K562 (cell line): ENCODE measurements at regions not wholly inside any gene's neighbourhood (a gene's known extent, or its start where the extent isn't known, plus 50 kb on each side); places are given as distances from the start of the nearest gene placed in this dataset.

Experiments used
- ATAC-seq: fragments of 200-7000 bp; cut with Tn5 transposase; 3 replicates; pipeline ENCODE4 v1.9.1; 2020; ENCODE audit warnings: moderate library complexity
- BruUV-seq: library from RNA; stranded (reverse); fragments of 400-500 nt; replicated peaks from 2 replicates; lab custom pipeline; 2021; lab: Mats Ljungman, UMichigan
- CTCF ChIA-PET: fragments of 300-600 bp; formaldehyde crosslinking; extraction: SDS; loops from one replicate; lab custom pipeline; 2021; ENCODE audit warnings: low intra/inter-chr PET ratio; lab: Yijun Ruan, JAX
- POLR2A ChIA-PET: fragments of 300-600, 350-650 bp; sonication (Branson Sonifier 250); formaldehyde crosslinking; extraction: SDS; loops from one replicate; lab custom pipeline; 2021; ENCODE audit warnings: antibody characterized with exemption, inconsistent platforms; lab: Yijun Ruan, JAX
- DNase-seq, 4 experiments: peaks; one replicate each; pipeline versions ENCODE4 v3.0.0 to v3.0.0-alpha.2; 2011 to 2018; ENCODE audit warnings: low spot score in 3 of 4, mixed read lengths in 3 of 4; ENCODE audit errors: extremely low read depth in 1 of 4
- FAIRE-seq: peaks from 2 replicates; lab custom pipeline; 2011; peaks lifted over from hg19 to GRCh38; lab: Jason Lieb, UNC
- H2AFZ ChIP-seq: 2 replicates; pipeline ENCODE4 v1.6.0; 2011; ENCODE audit warnings: low read depth, low read length, control low read depth, inconsistent platforms
- H3K27ac ChIP-seq: fragments of 200-600 bp; 3 replicates; pipeline ENCODE4 v1.8.0; 2011; ENCODE audit warnings: low read depth, mild to moderate bottlenecking, control low read depth, inconsistent platforms, low read length, moderate library complexity, mixed read lengths; ENCODE audit errors: extremely low read depth
- H3K27me3 ChIP-seq, 2 experiments: fragments of 300-600 bp in 1 of 2; 2 replicates in 1 of 2; 3 replicates in 1 of 2; pipeline versions ENCODE4 v1.6.0 to v1.8.0; 2011; ENCODE audit warnings: inconsistent platforms in 2 of 2, low read length in 2 of 2, mild to moderate bottlenecking in 1 of 2, mixed read lengths in 1 of 2, moderate library complexity in 1 of 2; ENCODE audit not compliant: control insufficient read depth in 2 of 2, insufficient read depth in 2 of 2
- H3K36me3 ChIP-seq: fragments of 300-600 bp; 3 replicates; pipeline ENCODE4 v1.8.0; 2011; ENCODE audit warnings: mild to moderate bottlenecking, low read length, inconsistent platforms; ENCODE audit not compliant: control insufficient read depth, insufficient read depth
- H3K4me1 ChIP-seq, 2 experiments: fragments of 200-600 bp in 1 of 2; replicated peaks in 1 of 2; 2 replicates in 1 of 2; 3 replicates in 1 of 2; pipeline versions ENCODE4 v1.5.1 to v1.8.0; 2011; ENCODE audit warnings: inconsistent platforms in 2 of 2, low read length in 2 of 2, mild to moderate bottlenecking in 1 of 2, mixed read lengths in 1 of 2, moderate library complexity in 1 of 2; ENCODE audit not compliant: control insufficient read depth in 2 of 2, insufficient read depth in 2 of 2
- H3K4me2 ChIP-seq: 2 replicates; pipeline ENCODE4 v1.6.1; 2011; ENCODE audit warnings: low read length, control low read depth, inconsistent platforms, mixed read lengths; ENCODE audit not compliant: insufficient read depth
- H3K4me3 ChIP-seq: fragments of 200-600 bp; sonication (generic), shearing (Covaris generic); 2 replicates; pipeline ENCODE4 v1.5.1; 2016; ENCODE audit warnings: control low read depth, inconsistent platforms
- H3K79me2 ChIP-seq: fragments of 200-600 bp; 3 replicates; pipeline ENCODE4 v1.8.0; 2011; ENCODE audit warnings: low read length, inconsistent platforms; ENCODE audit not compliant: control insufficient read depth, insufficient read depth
- H3K9ac ChIP-seq, 2 experiments: 2 replicates each; pipeline versions ENCODE4 v1.6.0 to v1.6.1; 2011; ENCODE audit warnings: low read depth in 2 of 2, low read length in 2 of 2, control low read depth in 1 of 2, inconsistent platforms in 1 of 2, mild to moderate bottlenecking in 1 of 2, mixed read lengths in 1 of 2; ENCODE audit not compliant: insufficient read depth in 1 of 2
- H3K9me1 ChIP-seq: one replicate; pipeline ENCODE4 v1.6.0; 2011; ENCODE audit warnings: inconsistent platforms, mild to moderate bottlenecking, low read length, moderate library complexity; ENCODE audit not compliant: control insufficient read depth, insufficient read depth
- H3K9me3 ChIP-seq: replicated peaks from 2 replicates; pipeline ENCODE4 v1.5.1; 2011; ENCODE audit warnings: low read depth, low read length, inconsistent platforms; ENCODE audit not compliant: control insufficient read depth, insufficient read depth
- H4K20me1 ChIP-seq: replicated peaks from 2 replicates; pipeline ENCODE4 v1.6.1; 2011; ENCODE audit warnings: low read length, inconsistent platforms, mixed read lengths; ENCODE audit not compliant: control insufficient read depth, insufficient read depth
- ETS2 ChIP-seq: IDR thresholded peaks from 2 replicates; pipeline ENCODE4 v1.6.1; 2016; ENCODE audit warnings: borderline replicate concordance, missing genetic modification characterization, mild to moderate bottlenecking, moderate library complexity, missing compliant biosample characterization; ENCODE audit not compliant: poor library complexity, severe bottlenecking
- EWSR1 ChIP-seq: fragments of 450-650 bp; IDR thresholded peaks from 2 replicates; pipeline ENCODE4 v1.6.1; 2018; ENCODE audit warnings: borderline replicate concordance, mild to moderate bottlenecking, low read depth, moderate library complexity; ENCODE audit not compliant: partially characterized antibody
- GATA2 ChIP-seq: sonication (generic); formaldehyde crosslinking; IDR thresholded peaks from 2 replicates; pipeline ENCODE4 v1.4.0; 2020; ENCODE audit warnings: mild to moderate bottlenecking, missing genetic modification reagents
- KDM2B ChIP-seq: fragments of 250-450 bp; sonication (Bioruptor Pico); IDR thresholded peaks from 2 replicates; pipeline ENCODE4 v1.8.0; 2021; ENCODE audit warnings: mild to moderate bottlenecking, moderate library complexity
- NFE2 ChIP-seq: IDR thresholded peaks from 2 replicates; pipeline ENCODE4 v1.6.1; 2014; ENCODE audit warnings: antibody characterized with exemption, low read depth
- XRCC3 ChIP-seq: fragments of 450-650 bp; IDR thresholded peaks from 2 replicates; pipeline ENCODE4 v1.6.1; 2017; ENCODE audit warnings: mild to moderate bottlenecking, moderate library complexity
- ZFP30 ChIP-seq: fragments of 250-450 bp; sonication (Bioruptor Pico); IDR thresholded peaks from 2 replicates; pipeline ENCODE4 v1.8.0; 2022; ENCODE audit warnings: moderate library complexity, mild to moderate bottlenecking, inconsistent platforms, borderline replicate concordance
- ZNF232 ChIP-seq: sonication (generic); formaldehyde crosslinking; IDR thresholded peaks from 2 replicates; pipeline ENCODE4 v1.8.0; 2022; ENCODE audit warnings: mild to moderate bottlenecking, missing genetic modification reagents
- ZNF24 ChIP-seq: fragments of 450-650 bp; IDR thresholded peaks from 2 replicates; pipeline ENCODE4 v1.6.1; 2016
- ZNF316 ChIP-seq: fragments of 450-650 bp; IDR thresholded peaks from 2 replicates; pipeline ENCODE4 v1.6.1; 2016
- WGBS: fragments of 100-300 bp; shearing (Covaris generic); methylation state at CpG from one replicate; pipeline ENCODE4 v1.1.6; 2016; ENCODE audit warnings: low coverage, mixed read lengths; ENCODE audit not compliant: insufficient coverage; ENCODE audit errors: missing lambda C conversion rate; 5-methylcytosine and 5-hydroxymethylcytosine counted together
- in situ Hi-C: fragments of 300-500 bp; cut with MboI; formaldehyde crosslinking; loops from 4 replicates; pipeline ENCODE4 v1.15.0; 2018; ENCODE audit warnings: inconsistent platforms, mixed read lengths
- intact Hi-C: fragments of 100-400 bp; cut with micrococcal nuclease; formaldehyde crosslinking; loops from 2 replicates; pipeline ENCODE4 v1.14.2; 2022

GRCh38 chr14:40467969-40468368, 1035.7 kb upstream of the FBXO33 start (continued):
- TF ChIP-seq ZNF316 (peak; percentile 38), GATA2 (CRISPR knock-in tag) (no peak)

GRCh38 chr14:40464531-40464930, 1032.3 kb upstream of the FBXO33 start:
- no peak overlapping the region for H3K4me2 ChIP-seq
- intact Hi-C loops: no loop called here
- H3K4me1 ChIP-seq: no peaks in the 10 kb centered on the region
- ATAC-seq: no peak
- H3K27ac ChIP-seq: no peak overlapping the region
- H3K79me2 ChIP-seq: no peaks in the 10 kb centered on the region
- no peaks in the 10 kb centered on the region; the same call in 1 of the 2 replicates for H3K9me3 ChIP-seq
- BruUV-seq: no TSS peak
- no peaks in the 10 kb centered on the region for H3K9me1 ChIP-seq
- WGBS: no CpG with 5 or more reads among the region's 2 CpGs
- CTCF ChIA-PET: no interaction called here
- no peak for TF ChIP-seq KDM2B (CRISPR knock-in tag)
- no peak for TF ChIP-seq XRCC3
- no peak for TF ChIP-seq EWSR1
- no peak for TF ChIP-seq NFE2
- no peak for TF ChIP-seq ZFP30
- TF ChIP-seq ZNF232 (CRISPR knock-in tag): no peak
- no peak for TF ChIP-seq ZNF24
- TF ChIP-seq ETS2 (tag): no peak
- H4K20me1 ChIP-seq: no peaks in the 10 kb centered on the region
- H3K4me3 ChIP-seq: no peak overlapping the region
- POLR2A ChIA-PET: no interaction called here
- FAIRE-seq: no peak
- in situ Hi-C loops: no loop called here
- no peaks in the 10 kb centered on the region for H3K36me3 ChIP-seq
- DNase-seq: no peak
- H2AFZ ChIP-seq: no peak overlapping the region
- no peak overlapping the region for H3K9ac ChIP-seq
- no peaks in the 10 kb centered on the region for H3K27me3 ChIP-seq
